Thymus (tissue), 11 donors: ENCODE measurements at regions not wholly inside any gene's neighbourhood (a gene's known extent, or its start where the extent isn't known, plus 50 kb on each side); places are given as distances from the start of the nearest gene placed in this dataset.
"Not testable (repeated sequence)": the region's sequence is repeated elsewhere in the genome, so short reads cannot be mapped to it uniquely, and the experiment has no call there.

ENCODE experiments used
- DNase-seq, 9 donors: peaks; one replicate each; pipeline ENCODE4 v3.0.0-alpha.2; 2013; ENCODE audit warnings: low spot score in 9 of 9, low read depth in 6 of 9, missing footprints in 1 of 9
- H3K27ac ChIP-seq, 2 donors: one replicate each; pipeline ENCODE4 v1.5.1; 2013; ENCODE audit warnings: control low read depth in 1 of 2, low read depth in 1 of 2, low read length in 1 of 2, mild to moderate bottlenecking in 1 of 2, moderate library complexity in 1 of 2
- H3K27me3 ChIP-seq, 2 donors: one replicate each; pipeline ENCODE4 v1.5.1; 2013; ENCODE audit warnings: low read length in 1 of 2; ENCODE audit not compliant: control insufficient read depth in 2 of 2, insufficient read depth in 1 of 2
- H3K36me3 ChIP-seq, 2 donors: one replicate each; pipeline ENCODE4 v1.5.1; 2013; ENCODE audit warnings: low read length in 1 of 2, mild to moderate bottlenecking in 1 of 2, moderate library complexity in 1 of 2; ENCODE audit not compliant: control insufficient read depth in 2 of 2, insufficient read depth in 2 of 2
- H3K4me1 ChIP-seq, 2 donors: one replicate each; pipeline ENCODE4 v1.5.1; 2013; ENCODE audit warnings: low read length in 2 of 2; ENCODE audit not compliant: control insufficient read depth in 2 of 2, insufficient read depth in 2 of 2
- H3K4me3 ChIP-seq, 2 donors: one replicate each; pipeline ENCODE4 v1.5.1; 2013; ENCODE audit warnings: low read length in 2 of 2, control low read depth in 1 of 2, mild to moderate bottlenecking in 1 of 2
- H3K9me3 ChIP-seq, 2 donors: one replicate each; pipeline ENCODE4 v1.5.1; 2013; ENCODE audit warnings: low read length in 1 of 2, mild to moderate bottlenecking in 1 of 2; ENCODE audit not compliant: control insufficient read depth in 2 of 2, insufficient read depth in 1 of 2
- WGBS: extraction: QIAGEN DNeasy Blood & Tissue Kit; methylation state at CpG from one replicate; pipeline ENCODE4 v1.1.7; 2013; 5-methylcytosine and 5-hydroxymethylcytosine counted together
- donor health status: healthy.

DNA sequence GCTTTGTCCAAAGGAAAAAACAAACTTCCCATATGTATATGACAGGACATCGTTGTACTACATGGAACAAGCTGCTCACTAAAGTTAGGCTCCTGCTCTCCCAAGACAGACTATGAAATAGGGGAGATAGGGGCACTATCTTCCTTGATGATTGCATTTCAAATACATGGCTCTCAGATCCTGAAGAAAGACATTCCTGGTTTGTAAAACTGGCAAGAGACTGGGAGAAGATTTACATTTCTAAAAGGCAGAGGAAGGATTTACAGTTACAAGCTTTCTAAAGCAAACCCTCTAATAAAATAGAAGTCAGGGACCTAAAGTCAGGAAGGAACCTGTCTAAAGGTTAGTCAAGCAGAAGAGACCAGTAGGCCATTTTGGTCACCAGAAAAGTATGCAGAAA lies 103.7 kb downstream of the SLC17A6 start:
- no peak overlapping the region for H3K4me3 ChIP-seq
- no peaks in the 10 kb centered on the region for H3K4me1 ChIP-seq
- H3K9me3 ChIP-seq: no peaks in the 10 kb centered on the region
- H3K36me3 ChIP-seq: no peaks in the 10 kb centered on the region
- H3K27ac ChIP-seq: no peak overlapping the region
- WGBS: 32% methylated on average over 1 of the region's 1 CpG
- H3K27me3 ChIP-seq: no peaks in the 10 kb centered on the region
- no peak for DNase-seq

DNA sequence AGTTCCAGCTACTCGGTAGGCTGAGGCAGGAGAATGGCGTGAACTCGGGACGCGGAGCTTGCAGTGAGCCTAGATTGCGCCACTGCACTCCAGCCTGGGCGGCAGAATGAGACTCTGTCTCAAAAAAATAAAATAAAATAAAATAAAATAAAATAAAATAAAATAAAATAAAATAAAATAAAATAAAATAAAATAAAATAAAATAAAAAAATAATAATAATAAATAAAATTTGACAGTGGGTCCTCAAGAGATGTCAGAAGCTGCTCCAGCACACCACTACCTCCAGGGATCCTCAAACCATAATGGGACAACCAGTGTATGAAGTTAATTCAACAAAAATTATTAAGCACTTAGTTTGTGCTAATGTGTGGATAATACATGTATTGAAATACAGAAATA lies 97.4 kb downstream of the SLC17A6 start:
- peaks cover 7 to 25% of the 10 kb centered on the region in 2 donors for H3K27me3 ChIP-seq
- H3K27ac ChIP-seq, H3K4me1 ChIP-seq, H3K4me3 ChIP-seq, DNase-seq, H3K36me3 ChIP-seq, H3K9me3 ChIP-seq: not testable (repeated sequence)
- 97% methylated on average over 7 of the region's 7 CpGs for WGBS

DNA sequence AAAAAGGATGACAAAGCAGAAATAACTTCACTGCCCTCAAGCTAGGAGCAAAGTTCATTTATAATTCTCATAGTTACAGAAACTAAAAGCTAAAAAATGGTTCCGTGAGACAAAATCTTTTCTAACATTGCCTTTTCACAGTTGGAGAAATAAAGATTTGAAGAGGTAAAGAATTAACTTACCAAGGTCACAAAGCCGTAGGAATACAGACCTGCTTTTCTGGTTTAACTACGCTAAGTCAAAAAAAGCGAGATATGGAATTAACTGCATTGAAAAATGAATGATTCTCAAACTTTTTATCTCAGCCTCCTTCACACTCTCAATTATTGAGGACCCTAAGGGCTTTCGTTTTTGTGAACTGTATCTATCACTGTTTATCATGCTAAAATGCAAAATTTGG lies 95.3 kb downstream of the SLC17A6 start:
- WGBS: 97% methylated on average over 5 of the region's 5 CpGs
- DNase-seq: no peak
- H3K27me3 ChIP-seq: peaks cover 7 to 25% of the 10 kb centered on the region in 2 donors
- no peaks in the 10 kb centered on the region for H3K9me3 ChIP-seq
- H3K4me3 ChIP-seq: no peak overlapping the region
- H3K36me3 ChIP-seq: no peaks in the 10 kb centered on the region
- H3K27ac ChIP-seq: no peak overlapping the region
- H3K4me1 ChIP-seq: peaks cover 0 to 6% of the 10 kb centered on the region in 2 donors

DNA sequence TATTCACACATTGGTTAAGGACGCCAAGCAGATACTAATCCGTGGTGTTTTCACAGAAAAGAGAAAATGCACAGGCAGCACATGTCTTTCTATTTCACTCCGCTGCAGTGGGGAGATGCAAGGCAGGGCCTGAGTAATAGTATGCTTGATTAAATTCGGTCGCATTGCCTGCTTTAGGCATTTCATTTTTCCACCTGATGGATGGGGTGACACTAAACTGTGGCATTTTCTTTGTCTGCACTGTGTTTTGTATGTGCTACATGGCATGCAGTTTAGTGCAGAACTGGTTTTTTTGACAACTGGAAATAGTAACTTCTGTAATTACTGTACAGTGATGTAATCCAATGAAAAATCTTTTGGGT lies 94.9 kb downstream of the SLC17A6 start:
- Histone ChIP-seq H3K9me3 (no peaks in the 10 kb centered on the region), H3K27me3 (peaks cover 7 to 25% of the 10 kb centered on the region in 2 donors), H3K36me3 (no peaks in the 10 kb centered on the region), H3K27ac (no peak overlapping the region), H3K4me3 (peak overlapping the region in 1 of 2 donors; percentile 9), H3K4me1 (peaks cover 0 to 6% of the 10 kb centered on the region in 2 donors)
- WGBS: 34% methylated on average over 5 of the region's 5 CpGs
- DNase-seq: no peak

DNA sequence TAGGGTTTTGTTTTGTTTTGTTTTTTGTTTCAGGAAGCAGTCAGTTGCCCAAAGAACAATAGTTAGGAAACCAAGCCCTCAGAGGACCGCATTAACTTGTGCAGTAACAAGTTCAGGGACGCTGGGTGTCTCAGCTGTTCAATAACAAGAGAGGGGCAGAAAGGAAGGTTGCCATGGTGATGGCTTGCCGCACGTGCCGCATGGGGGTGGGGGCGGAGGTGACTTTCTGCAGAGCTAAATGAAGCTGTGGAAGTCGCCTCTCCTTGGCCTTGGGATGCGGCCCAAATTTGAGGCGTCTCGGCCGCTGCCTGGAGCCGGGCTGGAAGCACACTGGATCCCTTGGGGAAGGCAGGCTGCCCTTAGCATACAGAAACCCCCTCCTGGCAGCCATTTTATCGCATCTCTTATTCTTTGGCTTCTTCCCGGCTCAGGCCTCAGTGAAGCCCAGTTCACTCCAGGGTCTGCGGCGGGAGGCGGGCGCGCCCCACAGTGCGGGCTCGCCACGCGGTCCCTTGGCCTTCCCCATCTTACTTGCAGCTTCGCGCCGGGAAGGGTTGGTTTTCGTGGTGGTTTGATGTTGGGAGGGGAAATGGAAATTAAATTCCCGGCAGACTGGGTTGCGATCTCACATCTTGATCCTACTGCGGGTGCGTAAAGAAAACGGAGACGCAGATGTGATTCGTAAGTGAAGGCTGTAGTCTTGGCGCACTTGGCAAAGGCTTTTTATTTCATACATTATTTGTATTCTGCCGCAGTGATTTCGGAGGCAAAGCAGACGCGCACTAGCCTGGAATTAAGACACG lies 94.3 kb downstream of the SLC17A6 start:
- Histone ChIP-seq H3K36me3 (no peaks in the 10 kb centered on the region), H3K27me3 (peaks cover 7 to 25% of the 10 kb centered on the region in 2 donors), H3K9me3 (no peaks in the 10 kb centered on the region), H3K4me1 (peaks cover 0 to 6% of the 10 kb centered on the region in 2 donors), H3K4me3 (peak overlapping the region in 1 of 2 donors; percentile 9), H3K27ac (peak overlapping the region in 1 of 2 donors; percentile 61)
- 8% methylated on average over 40 of the region's 40 CpGs for WGBS
- peak in 2 of 9 donors; percentile 4 to 54 for DNase-seq

DNA sequence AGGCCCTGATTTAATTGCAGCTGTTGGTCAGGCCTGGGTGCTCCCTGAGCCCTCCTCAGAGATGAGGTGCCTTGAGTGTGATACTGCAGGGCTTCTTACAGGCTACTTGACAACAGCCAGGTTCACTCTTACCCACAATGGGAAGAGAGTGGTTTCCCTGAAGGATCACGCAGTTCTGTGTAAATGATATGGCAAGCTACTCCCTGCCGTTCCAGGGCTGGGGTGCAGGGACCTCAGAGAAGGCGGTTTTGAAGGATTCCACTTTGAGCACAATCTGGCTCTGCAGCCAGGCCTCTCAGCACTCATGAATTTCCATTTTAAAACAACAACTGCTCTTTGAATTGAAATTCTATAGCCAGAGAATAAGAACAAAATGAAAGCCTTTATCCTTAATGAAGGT lies 92.9 kb downstream of the SLC17A6 start:
- H3K4me1 ChIP-seq: peaks cover 0 to 6% of the 10 kb centered on the region in 2 donors
- WGBS: 87% methylated on average over 3 of the region's 3 CpGs
- H3K27me3 ChIP-seq: peaks cover 7 to 25% of the 10 kb centered on the region in 2 donors
- no peaks in the 10 kb centered on the region for H3K36me3 ChIP-seq
- no peaks in the 10 kb centered on the region for H3K9me3 ChIP-seq
- no peak for DNase-seq
- no peak overlapping the region for H3K27ac ChIP-seq
- no peak overlapping the region for H3K4me3 ChIP-seq

DNA sequence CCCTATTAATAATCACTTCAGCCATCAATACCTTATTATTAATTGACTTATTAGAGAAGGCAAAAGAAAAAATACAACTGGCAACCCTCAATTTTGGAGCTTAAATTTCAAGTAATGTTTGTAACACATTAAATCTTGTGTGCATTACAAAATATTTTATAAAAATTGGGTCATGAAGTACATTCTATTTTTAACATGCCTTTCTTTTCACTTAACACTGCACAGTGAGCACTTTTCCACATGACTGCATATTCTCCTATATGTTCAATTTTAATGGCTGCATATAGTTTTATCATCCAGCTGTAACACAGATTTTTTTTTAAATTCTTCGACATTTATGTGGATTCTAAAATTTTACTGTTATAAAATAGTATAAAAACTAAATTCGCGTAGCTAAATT lies 92.5 kb downstream of the SLC17A6 start:
- 97% methylated on average over 3 of the region's 3 CpGs for WGBS
- no peak overlapping the region for H3K4me3 ChIP-seq
- H3K36me3 ChIP-seq: no peaks in the 10 kb centered on the region
- H3K27me3 ChIP-seq: peaks cover 7 to 25% of the 10 kb centered on the region in 2 donors
- no peak for DNase-seq
- H3K27ac ChIP-seq: no peak overlapping the region
- no peaks in the 10 kb centered on the region for H3K9me3 ChIP-seq
- H3K4me1 ChIP-seq: peaks cover 0 to 6% of the 10 kb centered on the region in 2 donors

DNA sequence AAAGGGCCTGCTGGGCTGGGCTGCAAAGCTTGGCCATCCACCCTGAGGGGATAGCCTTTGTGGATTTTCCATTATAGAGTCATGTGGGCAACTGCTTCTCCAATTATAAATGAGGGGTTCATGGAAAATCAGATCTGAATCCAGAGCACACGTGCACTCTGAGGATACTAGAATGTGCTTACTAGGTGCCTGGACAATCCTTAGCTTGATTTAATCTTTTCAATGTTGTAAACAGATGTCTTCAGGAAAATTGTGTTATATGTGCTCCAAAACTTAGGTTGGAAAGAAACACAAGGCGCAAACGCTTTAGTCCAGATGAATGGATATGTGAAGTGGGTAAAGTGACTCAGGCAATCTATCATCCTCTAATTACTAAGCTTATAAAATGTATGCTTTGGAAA lies 92.0 kb downstream of the SLC17A6 start:
- WGBS: 96% methylated on average over 3 of the region's 3 CpGs
- Histone ChIP-seq H3K36me3 (no peaks in the 10 kb centered on the region), H3K27ac (no peak overlapping the region), H3K9me3 (no peaks in the 10 kb centered on the region), H3K4me1 (peaks cover 0 to 6% of the 10 kb centered on the region in 2 donors), H3K4me3 (no peak overlapping the region), H3K27me3 (peaks cover 7 to 25% of the 10 kb centered on the region in 2 donors)
- DNase-seq: no peak
